Dedifferentiated amniotic fluid mesenchymal stem cell (primary cell): ENCODE measurements at regions not wholly inside any gene's neighbourhood (a gene's known extent, or its start where the extent isn't known, plus 50 kb on each side); places are given as distances from the start of the nearest gene placed in this dataset.

Experiments
- DNase-seq: peaks from one replicate; pipeline ENCODE4 v3.0.0-alpha.2; 2016; ENCODE audit errors: extremely low spot score

GRCh38 chr10:44178856-44179255 is 206.0 kb downstream of the CXCL12 start:
- no peak for DNase-seq

GRCh38 chr10:44178281-44178680 is 206.6 kb downstream of the CXCL12 start:
- DNase-seq = no peak

DNA sequence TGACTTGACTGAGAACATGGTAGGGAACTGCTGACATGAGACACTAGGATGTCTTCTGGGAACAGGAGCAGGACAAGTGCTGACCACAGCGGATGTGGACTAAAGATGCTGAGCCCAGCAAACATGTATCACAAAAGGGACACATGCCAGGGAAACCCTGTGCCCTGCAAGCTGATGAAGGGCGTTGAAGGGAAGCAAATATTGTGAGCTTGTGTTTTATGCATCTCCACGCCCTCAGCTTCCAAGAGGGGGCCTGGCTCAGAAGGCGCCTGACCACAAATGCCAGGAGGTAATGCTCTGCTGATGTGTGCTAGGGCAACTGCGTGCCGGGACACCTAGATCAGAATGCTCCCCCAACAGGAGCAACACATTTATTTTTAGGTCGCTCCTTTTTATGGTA is 207.3 kb downstream of the CXCL12 start:
- DNase-seq = no peak

GRCh38 chr10:44176311-44176710 is 208.6 kb downstream of the CXCL12 start:
- DNase-seq = no peak

DNA sequence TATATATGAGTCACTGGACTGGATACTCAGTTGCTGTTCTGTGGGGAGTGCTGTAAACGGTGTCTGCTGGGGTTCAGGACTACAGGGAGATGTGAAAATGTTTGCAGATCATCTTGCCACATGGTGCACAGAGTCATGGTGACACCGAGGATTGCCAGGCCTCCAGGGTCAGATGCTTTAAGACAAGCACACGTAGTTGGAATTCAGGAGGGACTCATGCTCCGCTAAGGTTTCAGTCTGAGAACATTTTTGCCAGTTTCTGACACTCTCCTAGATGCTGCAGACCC is 211.3 kb downstream of the CXCL12 start:
- DNase-seq = no peak

GRCh38 chr10:44172883-44173607 is 211.9 kb downstream of the CXCL12 start:
- DNase-seq = no peak

DNA sequence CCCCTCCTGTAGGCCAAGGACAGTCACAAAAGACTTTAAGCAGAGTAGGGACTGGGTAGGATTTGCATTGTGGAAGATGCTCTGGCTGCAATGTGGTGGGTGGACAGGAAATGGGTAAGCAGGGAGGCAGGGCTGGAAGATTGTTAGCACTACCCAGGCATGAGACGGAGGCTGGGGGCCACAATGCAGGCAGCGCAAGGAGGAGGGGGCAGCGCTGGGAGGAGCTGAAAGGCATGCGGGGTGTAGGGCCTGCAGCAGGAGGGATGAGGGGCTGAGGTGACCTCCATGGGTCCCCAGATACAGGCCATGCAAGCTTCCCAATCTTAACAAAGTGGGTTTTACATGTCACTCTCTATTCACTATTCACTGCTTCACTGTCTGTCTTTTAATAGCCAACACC is 213.1 kb downstream of the CXCL12 start:
- DNase-seq = no peak

- no peak for DNase-seq
These were observed 216.4 kb downstream of the CXCL12 start for GRCh38 chr10:44168478-44168877.

DNA sequence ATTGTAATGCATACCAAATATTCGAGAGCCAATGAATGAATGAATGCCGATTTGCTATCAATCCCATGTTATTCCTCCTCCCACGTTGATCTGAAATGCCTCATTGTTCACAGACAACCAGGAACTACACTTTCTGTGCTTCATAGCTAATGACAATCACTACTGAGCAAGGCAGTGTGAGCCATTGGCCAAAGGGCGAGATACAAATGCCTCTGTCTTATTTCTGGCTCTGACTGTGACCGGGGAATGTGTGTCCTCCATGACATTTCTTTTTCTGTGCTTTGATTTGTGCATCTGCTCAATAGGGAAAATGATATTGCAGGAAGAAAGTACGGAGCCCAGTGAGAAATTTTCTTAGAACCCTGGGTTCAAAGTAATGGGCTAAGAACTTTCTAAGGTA is 217.1 kb downstream of the CXCL12 start:
- no peak for DNase-seq

GRCh38 chr10:44166441-44166840 is 218.5 kb downstream of the CXCL12 start:
- no peak for DNase-seq

- no peak for DNase-seq
These were observed 220.5 kb downstream of the CXCL12 start for GRCh38 chr10:44164251-44164956.

DNA sequence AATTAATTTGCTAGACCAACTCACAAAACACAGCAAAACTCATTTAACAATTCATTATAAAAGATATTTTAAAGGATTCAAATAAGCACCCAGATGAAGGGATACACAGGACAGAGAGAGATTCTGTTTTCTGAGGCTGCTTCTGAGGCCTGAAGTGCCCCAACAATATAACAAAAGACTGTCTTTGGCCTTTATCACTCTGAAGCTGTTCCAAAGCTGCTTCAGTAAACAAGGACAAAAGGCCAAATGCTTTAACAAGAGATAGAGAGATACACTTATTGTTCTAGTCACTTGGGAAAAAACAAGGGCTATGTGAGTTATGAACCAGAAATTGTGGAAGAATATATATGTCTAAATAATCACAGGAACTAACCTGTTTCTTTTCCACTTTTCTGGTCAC is 223.7 kb downstream of the CXCL12 start:
- DNase-seq = no peak

GRCh38 chr10:44157574-44157973 is 227.3 kb downstream of the CXCL12 start:
- DNase-seq = no peak

GRCh38 chr10:44154956-44155355 is 229.9 kb downstream of the CXCL12 start:
- no peak for DNase-seq

DNA sequence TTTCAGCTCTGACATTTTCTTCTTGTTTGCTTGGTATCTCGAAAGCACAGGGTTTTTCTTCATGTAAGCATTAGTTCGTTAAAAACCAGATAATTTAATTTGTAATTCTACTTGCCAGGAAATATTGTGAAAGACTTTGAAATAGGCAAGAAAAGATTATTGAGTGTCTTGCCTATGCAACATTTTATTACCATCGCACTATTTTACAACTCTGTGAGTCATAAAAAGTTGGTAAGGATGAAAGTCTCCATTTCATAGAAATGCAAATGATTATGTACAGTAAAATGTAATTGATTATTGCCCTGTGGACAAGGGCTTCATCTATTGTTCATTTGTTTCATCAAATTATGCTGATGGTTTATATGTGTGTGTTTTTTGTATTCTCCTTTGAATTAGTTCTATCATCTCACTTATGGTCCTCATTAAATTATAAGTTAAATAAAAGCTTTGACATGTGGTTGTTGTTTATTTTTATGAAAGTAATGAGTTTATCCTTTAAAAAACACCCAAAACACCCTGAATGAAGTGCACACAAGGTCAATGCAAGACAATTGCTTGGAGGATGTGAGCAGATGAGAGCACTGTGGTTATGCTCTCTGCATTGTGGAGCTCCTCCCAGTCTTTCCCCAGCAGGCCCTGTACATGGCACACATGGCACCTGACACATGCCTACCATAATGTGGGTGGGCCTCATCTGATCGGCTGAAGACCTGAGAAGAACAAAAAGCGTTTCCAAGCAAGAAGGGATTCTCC is 230.8 kb downstream of the CXCL12 start:
- no peak for DNase-seq

GRCh38 chr10:44143556-44143955 is 241.3 kb downstream of the CXCL12 start:
- no peak for DNase-seq

DNA sequence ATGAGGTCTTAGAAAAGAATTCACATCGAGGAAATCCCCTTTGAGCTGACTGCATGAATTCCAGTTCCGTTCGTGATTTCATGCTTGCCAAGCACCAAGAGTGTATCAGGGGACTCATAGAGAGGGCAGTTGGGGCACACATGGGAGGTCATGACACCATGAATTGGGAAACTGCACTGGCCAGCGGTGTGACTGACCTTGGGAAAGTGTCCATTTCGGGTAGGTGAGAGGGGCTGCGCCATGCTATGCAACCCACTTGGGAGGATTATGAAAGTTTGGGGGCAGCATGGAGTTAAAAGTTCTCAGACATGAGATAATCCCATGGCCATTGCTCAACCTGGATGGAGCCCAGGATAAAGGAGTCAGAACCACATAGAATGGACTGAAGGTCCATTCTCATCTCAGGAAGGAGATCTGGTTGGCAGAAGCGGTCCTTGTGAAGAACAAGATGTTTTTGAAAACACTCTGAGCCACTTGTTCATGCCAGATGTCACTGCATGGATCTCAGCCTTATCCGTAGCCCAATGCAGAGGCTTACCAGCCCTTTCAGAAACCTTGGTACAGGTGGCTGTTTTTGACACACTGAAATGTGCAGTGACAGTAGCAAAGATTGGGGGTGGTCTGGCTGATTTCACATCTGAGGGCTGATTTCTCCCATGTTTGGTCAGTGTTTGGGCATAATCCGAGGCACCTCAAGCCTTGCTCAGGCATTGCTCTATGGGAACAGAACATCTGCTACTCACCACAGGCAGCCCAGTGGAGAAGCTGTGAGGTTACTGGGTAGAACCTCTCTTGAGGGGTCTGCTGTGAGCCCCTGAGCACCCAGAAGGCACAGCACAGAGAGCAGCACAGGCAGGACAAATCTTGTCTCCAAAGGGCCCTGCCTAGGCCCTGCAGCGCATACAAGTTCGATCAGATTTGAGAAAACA is 252.3 kb downstream of the CXCL12 start:
- DNase-seq = no peak

GRCh38 chr10:44126291-44126717 is 258.6 kb downstream of the CXCL12 start:
- DNase-seq = no peak

- DNase-seq = peak; percentile 37
These were observed 259.0 kb downstream of the CXCL12 start for GRCh38 chr10:44125879-44126278.

GRCh38 chr10:44118500-44118899 is 266.4 kb downstream of the CXCL12 start:
- no peak for DNase-seq

- DNase-seq = no peak
These were observed 268.4 kb downstream of the CXCL12 start for GRCh38 chr10:44116474-44116873.

- DNase-seq = no peak
These were observed 269.4 kb downstream of the CXCL12 start for GRCh38 chr10:44115516-44115915.
